Inflammatory macrophage treated with lipopolysaccharide for 4 hours (primary cell): ENCODE measurements at regions not wholly inside any gene's neighbourhood (a gene's known extent, or its start where the extent isn't known, plus 50 kb on each side); places are given as distances from the start of the nearest gene placed in this dataset.
"Not testable (repeated sequence)": the region's sequence is repeated elsewhere in the genome, so short reads cannot be mapped to it uniquely, and the experiment has no call there.

ENCODE experiments used
- DNase-seq: peaks from one replicate; pipeline ENCODE4 v3.0.0-alpha.2; 2020

- DNase-seq = no peak
Measured at GRCh38 chr1:168827557-168827956, 98.6 kb upstream of the DPT start.

- no peak for DNase-seq
Measured at GRCh38 chr1:168829876-168830275, 100.9 kb upstream of the DPT start.

GRCh38 chr1:168830562-168830961, 101.6 kb upstream of the DPT start:
- DNase-seq = no peak

GRCh38 chr1:168832661-168833060, 103.7 kb upstream of the DPT start:
- DNase-seq = no peak

- no peak for DNase-seq
Measured at GRCh38 chr1:168833362-168833761, 104.4 kb upstream of the DPT start.

GRCh38 chr1:168833801-168834224, 104.8 kb upstream of the DPT start:
- no peak for DNase-seq

GRCh38 chr1:168834225-168834872, 105.3 kb upstream of the DPT start:
- peak; percentile 10 for DNase-seq

- DNase-seq = peak; percentile 50
Measured at GRCh38 chr1:168835176-168835575, 106.2 kb upstream of the DPT start.

GRCh38 chr1:168835791-168836190, 106.8 kb upstream of the DPT start:
- no peak for DNase-seq

- DNase-seq = no peak
Measured at GRCh38 chr1:168836469-168836868, 107.5 kb upstream of the DPT start.

- not testable (repeated sequence) for DNase-seq
Measured at GRCh38 chr1:168837230-168837629, 108.2 kb upstream of the DPT start.

- no peak for DNase-seq
Measured at GRCh38 chr1:168842306-168842705, 113.3 kb upstream of the DPT start.

- DNase-seq = no peak
Measured at GRCh38 chr1:168842916-168843315, 113.9 kb upstream of the DPT start.

GRCh38 chr1:168843401-168843800, 114.4 kb upstream of the DPT start:
- DNase-seq = no peak

GRCh38 chr1:168843950-168844349, 114.9 kb upstream of the DPT start:
- no peak for DNase-seq

- DNase-seq = no peak
Measured at GRCh38 chr1:168845140-168845539, 116.1 kb upstream of the DPT start.

- no peak for DNase-seq
Measured at GRCh38 chr1:168848051-168848450, 119.0 kb upstream of the DPT start.

- no peak for DNase-seq
Measured at GRCh38 chr1:168861421-168862004, 132.5 kb upstream of the DPT start.

- DNase-seq = no peak
Measured at GRCh38 chr1:168863772-168864171, 134.8 kb upstream of the DPT start.

- no peak for DNase-seq
Measured at GRCh38 chr1:168864266-168864665, 135.3 kb upstream of the DPT start.

GRCh38 chr1:168865850-168866620, 137.0 kb upstream of the DPT start:
- DNase-seq = no peak

GRCh38 chr1:168867941-168868634, 139.1 kb upstream of the DPT start:
- no peak for DNase-seq

- DNase-seq = no peak
Measured at GRCh38 chr1:168871531-168871930, 142.5 kb upstream of the DPT start.

GRCh38 chr1:168875831-168876230, 146.8 kb upstream of the DPT start:
- DNase-seq = no peak
